H4 (cell line): ENCODE measurements at regions not wholly inside any gene's neighbourhood (a gene's known extent, or its start where the extent isn't known, plus 50 kb on each side); places are given as distances from the start of the nearest gene placed in this dataset.

Experiments used
- DNase-seq: peaks from one replicate; pipeline ENCODE4 v3.0.0-alpha.2; 2015; ENCODE audit warnings: low spot score

GRCh38 chr2:57881998-57882888 is 164.4 kb upstream of the VRK2 start:
- DNase-seq: peak; percentile 56

GRCh38 chr2:57882895-57883515 is 163.6 kb upstream of the VRK2 start:
- DNase-seq: peak; percentile 26

GRCh38 chr2:57884281-57884680 is 162.3 kb upstream of the VRK2 start:
- no peak for DNase-seq

GRCh38 chr2:57885742-57886141 is 160.9 kb upstream of the VRK2 start:
- no peak for DNase-seq

- DNase-seq: no peak
Measured at GRCh38 chr2:57886161-57886786, 160.3 kb upstream of the VRK2 start.

GRCh38 chr2:57888463-57888862 is 158.1 kb upstream of the VRK2 start:
- DNase-seq: no peak

- no peak for DNase-seq
Measured at GRCh38 chr2:57890464-57890863, 156.1 kb upstream of the VRK2 start.

- no peak for DNase-seq
Measured at GRCh38 chr2:57891086-57891712, 155.4 kb upstream of the VRK2 start.

- DNase-seq: no peak
Measured at GRCh38 chr2:57892920-57893319, 153.7 kb upstream of the VRK2 start.

- DNase-seq: no peak
Measured at GRCh38 chr2:57893347-57893746, 153.3 kb upstream of the VRK2 start.

GRCh38 chr2:57893786-57894185 is 152.8 kb upstream of the VRK2 start:
- DNase-seq: no peak

GRCh38 chr2:57894381-57894780 is 152.2 kb upstream of the VRK2 start:
- DNase-seq: no peak

GRCh38 chr2:57897920-57898319 is 148.7 kb upstream of the VRK2 start:
- no peak for DNase-seq

GRCh38 chr2:57899898-57900297 is 146.7 kb upstream of the VRK2 start:
- no peak for DNase-seq

- no peak for DNase-seq
Measured at GRCh38 chr2:57902578-57902977, 144.0 kb upstream of the VRK2 start.

- DNase-seq: peak; percentile 57
Measured at GRCh38 chr2:57906152-57906732, 140.4 kb upstream of the VRK2 start.

GRCh38 chr2:57907411-57907810 is 139.2 kb upstream of the VRK2 start:
- DNase-seq: no peak

- no peak for DNase-seq
Measured at GRCh38 chr2:57908736-57909161, 137.9 kb upstream of the VRK2 start.

- DNase-seq: no peak
Measured at GRCh38 chr2:57918126-57918525, 128.5 kb upstream of the VRK2 start.

GRCh38 chr2:57920342-57920939 is 126.2 kb upstream of the VRK2 start:
- DNase-seq: no peak

- DNase-seq: no peak
Measured at GRCh38 chr2:57934659-57935058, 111.9 kb upstream of the VRK2 start.

- DNase-seq: no peak
Measured at GRCh38 chr2:57936216-57936615, 110.4 kb upstream of the VRK2 start.
